Neuron (in vitro differentiated cells): ENCODE measurements at regions not wholly inside any gene's neighbourhood (a gene's known extent, or its start where the extent isn't known, plus 50 kb on each side); places are given as distances from the start of the nearest gene placed in this dataset.

Experiments
- H2AFZ ChIP-seq: one replicate; pipeline ENCODE4 v1.6.1; 2013; ENCODE audit warnings: low read depth, mild to moderate bottlenecking, inconsistent platforms, low read length, moderate library complexity
- H3K27me3 ChIP-seq: one replicate; pipeline ENCODE4 v1.6.1; 2013; ENCODE audit warnings: low read length; ENCODE audit not compliant: insufficient read depth
- H3K36me3 ChIP-seq: one replicate; pipeline ENCODE4 v1.6.1; 2013; ENCODE audit warnings: low read length; ENCODE audit not compliant: insufficient read depth
- H3K4me1 ChIP-seq: one replicate; pipeline ENCODE4 v1.6.1; 2013; ENCODE audit warnings: low read length; ENCODE audit not compliant: insufficient read depth
- H3K4me3 ChIP-seq: 2 replicates; pipeline ENCODE4 v1.5.1; 2013; ENCODE audit warnings: mild to moderate bottlenecking, low read length, moderate library complexity
- H3K9me3 ChIP-seq: one replicate; pipeline ENCODE4 v1.6.1; 2013; ENCODE audit warnings: low read length

DNA sequence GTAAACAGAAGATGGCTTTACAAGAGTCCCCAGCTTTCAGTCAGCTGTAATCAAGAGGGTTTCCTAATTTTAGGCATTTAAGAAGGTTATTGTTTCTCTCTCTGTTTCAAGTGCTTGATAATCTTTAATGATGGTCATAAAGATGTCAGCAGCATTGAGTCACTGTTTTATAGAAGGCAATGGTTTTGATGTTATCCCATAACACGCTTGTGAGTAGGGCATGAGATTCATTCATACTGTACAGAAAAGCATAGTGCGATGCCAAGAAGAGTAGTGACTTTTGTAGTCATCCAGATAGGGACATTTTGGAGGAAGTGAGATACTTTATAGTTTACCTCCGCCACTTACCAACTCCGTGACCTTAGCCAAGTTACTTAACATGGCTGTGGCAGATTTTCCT, 364.2 kb upstream of the SLC10A2 start:
- peaks cover 2% of the 10 kb centered on the region for H3K9me3 ChIP-seq
- H3K4me3 ChIP-seq, result no peak overlapping the region
- no peaks in the 10 kb centered on the region for H3K27me3 ChIP-seq
- H3K36me3 ChIP-seq, result no peaks in the 10 kb centered on the region
- H2AFZ ChIP-seq, result no peak overlapping the region
- H3K4me1 ChIP-seq, result peaks cover 23% of the 10 kb centered on the region

DNA sequence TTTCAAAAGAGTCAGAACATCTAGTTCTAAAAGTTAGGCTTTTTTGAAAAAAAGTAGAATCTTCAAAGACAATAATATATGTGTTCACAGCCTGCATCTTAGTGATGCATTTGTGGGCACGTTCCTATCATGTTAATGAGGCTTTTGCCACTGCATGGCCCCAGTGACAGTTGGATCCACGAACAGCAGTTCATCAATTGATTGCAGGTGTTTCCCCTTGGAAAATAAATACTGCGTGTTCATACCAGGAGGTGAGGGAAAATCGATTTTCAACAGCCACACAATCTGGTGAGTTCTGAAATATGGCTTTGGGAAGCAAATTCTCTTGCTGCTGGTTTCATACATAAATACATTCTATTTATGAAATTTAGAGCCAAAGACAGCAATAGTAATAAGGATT, 343.8 kb upstream of the SLC10A2 start:
- H3K9me3 ChIP-seq, result no peaks in the 10 kb centered on the region
- H2AFZ ChIP-seq, result no peak overlapping the region
- no peaks in the 10 kb centered on the region for H3K27me3 ChIP-seq
- H3K4me3 ChIP-seq, result no peak overlapping the region
- no peaks in the 10 kb centered on the region for H3K36me3 ChIP-seq
- H3K4me1 ChIP-seq, result no peaks in the 10 kb centered on the region

DNA sequence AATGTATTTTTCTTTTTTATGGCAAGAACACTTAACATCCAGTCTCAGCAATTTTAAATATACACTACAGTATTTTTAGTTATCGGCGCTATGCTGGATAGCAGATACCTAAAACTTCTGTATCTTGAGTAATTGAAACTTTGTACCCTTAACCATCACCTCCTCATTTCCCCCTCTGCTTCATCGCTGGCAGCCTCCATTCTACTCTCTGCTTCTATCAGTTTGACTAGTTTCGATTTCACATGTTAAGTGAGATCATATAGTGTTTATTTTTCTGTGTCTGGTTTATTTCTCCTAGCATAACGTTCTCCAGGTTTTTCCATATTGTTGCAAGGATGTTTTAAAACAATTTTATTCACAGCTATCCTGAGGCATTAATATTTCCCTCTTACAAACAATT, 340.8 kb upstream of the SLC10A2 start:
- no peaks in the 10 kb centered on the region for H3K9me3 ChIP-seq
- no peaks in the 10 kb centered on the region for H3K36me3 ChIP-seq
- H3K4me1 ChIP-seq, result peaks cover 3% of the 10 kb centered on the region
- no peaks in the 10 kb centered on the region for H3K27me3 ChIP-seq
- no peak overlapping the region for H3K4me3 ChIP-seq
- no peak overlapping the region for H2AFZ ChIP-seq

DNA sequence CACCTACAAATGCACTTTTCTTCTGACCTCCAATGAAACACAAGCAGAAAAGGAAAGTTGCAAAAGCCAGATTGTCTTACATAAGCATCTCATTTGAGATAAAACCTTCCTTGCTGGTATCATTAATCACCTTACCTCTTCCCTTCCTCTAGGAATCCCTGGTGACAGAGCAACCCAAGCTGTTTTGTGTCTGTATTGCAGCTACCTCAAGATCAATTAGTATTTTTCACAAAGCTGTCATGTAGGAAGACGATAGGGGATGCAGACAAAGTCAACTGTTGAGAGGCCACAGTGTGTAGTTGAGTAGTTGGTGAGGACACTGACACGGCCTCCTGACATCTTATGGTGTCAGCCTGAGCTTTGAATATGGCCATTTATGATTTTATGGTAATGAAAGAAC, 339.1 kb upstream of the SLC10A2 start:
- no peak overlapping the region for H3K4me3 ChIP-seq
- no peaks in the 10 kb centered on the region for H3K36me3 ChIP-seq
- peaks cover 4% of the 10 kb centered on the region for H3K4me1 ChIP-seq
- H3K9me3 ChIP-seq, result no peaks in the 10 kb centered on the region
- H2AFZ ChIP-seq, result no peak overlapping the region
- H3K27me3 ChIP-seq, result no peaks in the 10 kb centered on the region

DNA sequence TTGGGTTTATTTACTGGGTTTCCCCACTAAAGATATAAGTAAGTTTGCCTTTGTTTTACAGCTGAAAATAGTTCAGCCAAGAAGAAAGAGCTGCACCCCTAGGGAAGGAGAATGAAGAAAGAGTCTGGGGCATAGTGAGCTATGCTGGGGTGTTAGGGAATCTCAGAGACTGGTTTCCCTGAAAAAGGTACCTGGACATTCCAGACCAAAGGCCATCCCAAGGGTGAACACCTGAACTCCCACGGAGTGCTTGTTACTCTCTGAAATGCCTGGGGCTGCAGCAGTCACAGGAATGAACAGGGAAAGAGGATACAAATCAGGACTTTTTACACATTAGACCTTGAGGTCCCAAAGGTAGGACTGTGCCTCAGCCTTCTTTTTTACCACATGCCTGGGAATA, 337.6 kb upstream of the SLC10A2 start:
- Histone ChIP-seq H3K27me3 (no peaks in the 10 kb centered on the region), H3K4me3 (no peak overlapping the region), H3K9me3 (no peaks in the 10 kb centered on the region), H3K4me1 (peaks cover 4% of the 10 kb centered on the region), H2AFZ (no peak overlapping the region), H3K36me3 (no peaks in the 10 kb centered on the region)

DNA sequence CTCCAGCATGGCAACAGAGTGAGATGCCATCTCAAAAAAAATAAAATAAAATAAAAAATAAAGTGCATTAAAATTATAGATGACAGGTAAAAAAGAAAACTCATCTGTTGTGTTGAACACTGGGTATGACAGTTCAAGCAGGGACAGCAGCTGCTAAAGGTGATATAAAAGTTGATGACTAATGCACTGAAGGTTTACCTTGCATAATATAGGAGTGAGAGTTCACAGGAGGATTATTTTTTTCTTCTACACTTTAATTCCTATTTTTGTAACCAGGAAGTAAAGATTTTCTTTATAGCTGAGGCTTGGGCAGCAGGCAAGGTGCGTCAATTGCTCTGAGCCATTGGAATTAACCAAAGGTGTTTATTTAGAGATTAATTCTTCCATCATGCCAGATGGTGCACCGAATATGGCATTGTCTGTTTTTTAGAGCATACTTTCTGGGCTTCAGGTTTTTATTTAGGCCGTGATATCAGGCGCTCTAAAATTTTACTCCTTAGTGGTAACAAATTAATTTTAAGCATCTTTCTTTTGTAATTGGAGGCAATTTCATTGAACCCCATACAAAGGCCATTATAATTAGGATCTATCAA, 337.0 kb upstream of the SLC10A2 start:
- no peaks in the 10 kb centered on the region for H3K27me3 ChIP-seq
- no peak overlapping the region for H2AFZ ChIP-seq

DNA sequence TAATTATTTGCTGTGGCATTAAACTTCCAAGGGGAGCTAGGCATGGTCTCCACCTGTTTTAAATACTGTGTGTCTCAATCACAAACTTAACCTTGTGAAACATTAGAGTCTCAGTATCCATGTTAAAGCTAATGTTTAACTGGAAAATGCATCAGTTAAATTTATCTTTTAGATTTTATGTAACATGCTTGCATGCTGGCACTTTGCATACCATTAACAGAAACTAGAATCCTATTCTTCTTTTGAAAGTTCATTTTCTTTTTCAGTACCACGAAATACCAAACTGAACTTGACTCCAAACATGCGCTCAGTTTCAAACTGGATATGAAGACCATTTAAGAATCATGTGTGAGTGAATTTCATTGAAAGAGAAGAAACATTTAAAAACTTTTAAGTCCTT, 328.9 kb upstream of the SLC10A2 start:
- no peak overlapping the region for H2AFZ ChIP-seq
- H3K4me1 ChIP-seq, result peaks cover 2% of the 10 kb centered on the region
- no peak overlapping the region for H3K4me3 ChIP-seq
- H3K36me3 ChIP-seq, result no peaks in the 10 kb centered on the region
- H3K9me3 ChIP-seq, result peaks cover 1% of the 10 kb centered on the region
- H3K27me3 ChIP-seq, result no peaks in the 10 kb centered on the region

More for the DNA sequence above, 337.0 kb upstream of the SLC10A2 start:
- H3K9me3 ChIP-seq, result peaks cover 1% of the 10 kb centered on the region
- H3K36me3 ChIP-seq, result no peaks in the 10 kb centered on the region
- H3K4me3 ChIP-seq, result no peak overlapping the region
- H3K4me1 ChIP-seq, result peaks cover 4% of the 10 kb centered on the region

DNA sequence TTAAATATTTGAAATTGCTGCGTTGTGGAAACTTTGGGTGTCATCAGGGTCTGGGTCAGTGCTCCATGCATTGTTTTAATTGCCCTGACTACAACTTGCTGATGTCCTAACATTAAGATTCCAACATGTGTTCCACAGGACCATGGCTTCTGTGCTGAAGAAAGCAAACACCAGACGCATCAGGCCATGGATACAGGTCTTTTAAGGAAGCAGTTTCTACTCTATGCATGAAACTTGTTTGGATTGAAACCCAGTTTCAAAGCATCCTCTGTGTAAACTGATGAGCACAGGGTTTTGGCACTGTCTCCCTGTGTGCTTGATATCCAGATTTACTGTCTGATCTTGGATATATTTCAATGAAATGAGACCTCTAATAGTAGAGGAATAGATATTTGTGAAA, 328.4 kb upstream of the SLC10A2 start:
- Histone ChIP-seq H3K36me3 (no peaks in the 10 kb centered on the region), H3K4me3 (no peak overlapping the region), H2AFZ (no peak overlapping the region), H3K9me3 (peaks cover 1% of the 10 kb centered on the region), H3K27me3 (no peaks in the 10 kb centered on the region), H3K4me1 (peaks cover 2% of the 10 kb centered on the region)

DNA sequence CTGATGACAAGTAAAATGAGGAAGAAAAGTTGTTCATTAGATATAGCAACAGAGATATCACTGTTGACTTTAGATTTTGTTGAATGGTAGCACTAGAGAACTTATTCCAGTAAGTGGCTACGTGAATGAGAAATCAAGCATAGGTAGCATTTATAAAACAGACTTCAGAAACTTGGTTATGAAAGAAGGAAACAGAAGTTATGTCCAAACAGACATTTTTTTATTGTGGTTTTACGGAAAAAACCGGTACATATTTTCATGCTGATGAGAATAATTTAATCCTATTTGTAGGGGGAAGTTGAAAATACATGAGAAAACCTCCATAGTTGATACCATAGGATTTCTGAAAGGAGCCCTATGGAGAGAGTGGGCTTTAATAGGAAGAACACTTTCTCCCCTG, 325.7 kb upstream of the SLC10A2 start:
- Histone ChIP-seq H3K9me3 (no peaks in the 10 kb centered on the region), H3K36me3 (no peaks in the 10 kb centered on the region), H3K4me3 (no peak overlapping the region), H3K4me1 (no peaks in the 10 kb centered on the region), H3K27me3 (no peaks in the 10 kb centered on the region), H2AFZ (no peak overlapping the region)

DNA sequence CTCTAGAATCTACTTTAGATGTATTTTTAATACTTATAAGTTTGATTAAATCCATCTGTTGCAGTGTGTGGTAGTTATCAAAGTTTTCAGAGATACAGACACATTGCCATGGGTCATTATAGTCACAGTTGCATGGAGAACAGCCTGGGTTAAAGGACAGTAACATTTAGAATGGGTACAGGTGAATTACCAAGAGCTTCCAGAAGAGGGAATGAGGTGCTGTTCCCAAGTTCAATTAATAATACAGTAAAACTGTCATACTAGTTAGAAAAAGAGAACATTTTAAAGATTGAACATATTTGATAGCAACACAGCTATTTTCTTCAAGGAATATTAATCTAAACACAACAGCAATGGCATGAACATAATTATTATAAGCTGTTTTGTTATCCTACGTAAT, 322.6 kb upstream of the SLC10A2 start:
- H3K36me3 ChIP-seq, result no peaks in the 10 kb centered on the region
- no peaks in the 10 kb centered on the region for H3K4me1 ChIP-seq
- no peaks in the 10 kb centered on the region for H3K27me3 ChIP-seq
- H2AFZ ChIP-seq, result no peak overlapping the region
- H3K4me3 ChIP-seq, result no peak overlapping the region
- no peaks in the 10 kb centered on the region for H3K9me3 ChIP-seq

DNA sequence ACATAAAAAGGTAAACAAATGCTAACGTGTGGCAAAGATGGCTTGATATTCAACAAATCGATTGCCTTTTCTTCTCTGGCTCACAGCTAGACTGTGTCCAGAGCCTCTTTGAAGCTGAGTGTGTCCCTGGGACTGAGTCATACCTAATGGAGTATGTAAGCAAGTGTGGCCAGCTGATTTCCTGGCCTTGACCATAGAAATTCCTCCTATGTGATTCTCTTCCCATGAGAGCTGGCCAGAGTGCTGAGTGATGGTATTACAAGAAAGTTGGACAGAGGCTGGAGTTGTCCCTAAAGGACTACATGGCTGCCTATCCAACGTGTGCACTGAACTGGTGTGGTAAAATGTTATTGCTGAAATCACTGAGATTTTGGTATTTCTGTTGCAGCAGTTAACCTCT, 320.1 kb upstream of the SLC10A2 start:
- Histone ChIP-seq H3K27me3 (no peaks in the 10 kb centered on the region), H3K36me3 (no peaks in the 10 kb centered on the region), H3K4me3 (no peak overlapping the region), H2AFZ (no peak overlapping the region), H3K4me1 (no peaks in the 10 kb centered on the region), H3K9me3 (peaks cover 6% of the 10 kb centered on the region)

DNA sequence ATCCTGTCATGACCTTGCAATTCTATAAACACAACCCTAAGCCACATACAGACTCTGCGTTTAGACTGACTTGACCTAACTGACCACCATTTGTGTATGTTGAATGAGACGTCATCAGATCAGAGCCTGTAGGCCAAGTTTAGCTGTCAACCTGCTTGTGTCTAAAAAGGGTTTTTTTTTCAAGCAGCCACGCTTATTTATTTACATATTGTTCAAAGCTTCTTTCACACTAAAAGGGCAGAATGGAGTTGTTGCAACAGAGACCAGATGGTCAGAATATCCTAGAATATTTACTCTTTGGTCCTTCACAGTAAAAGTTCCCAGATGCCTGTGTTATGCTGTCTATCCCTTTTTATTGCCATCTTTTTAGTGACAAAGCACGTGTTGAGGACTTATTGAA, 307.7 kb upstream of the SLC10A2 start:
- H3K9me3 ChIP-seq, result no peaks in the 10 kb centered on the region
- H2AFZ ChIP-seq, result no peak overlapping the region
- no peaks in the 10 kb centered on the region for H3K27me3 ChIP-seq
- no peaks in the 10 kb centered on the region for H3K36me3 ChIP-seq
- H3K4me1 ChIP-seq, result peaks cover 6% of the 10 kb centered on the region
- H3K4me3 ChIP-seq, result no peak overlapping the region

DNA sequence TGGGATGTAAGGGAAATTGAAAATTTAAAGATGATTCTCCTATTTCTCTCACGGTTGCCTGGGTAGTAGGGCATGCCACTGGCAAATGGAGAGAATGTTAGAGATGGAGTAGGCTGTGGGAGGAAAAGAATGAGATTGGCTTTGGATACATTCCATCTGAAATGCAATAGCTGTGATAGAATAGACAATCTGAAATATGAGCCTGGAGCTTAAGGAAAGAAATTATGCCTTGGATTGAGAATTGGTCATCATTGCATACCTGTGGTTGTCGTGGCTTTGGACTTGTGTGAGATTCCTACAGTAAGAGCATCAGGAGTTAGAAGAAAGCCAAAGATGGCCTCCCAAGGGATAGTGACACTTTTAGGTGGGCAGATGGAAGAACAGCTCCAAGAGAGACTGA, 305.1 kb upstream of the SLC10A2 start:
- peaks cover 6% of the 10 kb centered on the region for H3K4me1 ChIP-seq
- no peaks in the 10 kb centered on the region for H3K27me3 ChIP-seq
- no peak overlapping the region for H2AFZ ChIP-seq
- no peaks in the 10 kb centered on the region for H3K9me3 ChIP-seq
- no peaks in the 10 kb centered on the region for H3K36me3 ChIP-seq
- no peak overlapping the region for H3K4me3 ChIP-seq

DNA sequence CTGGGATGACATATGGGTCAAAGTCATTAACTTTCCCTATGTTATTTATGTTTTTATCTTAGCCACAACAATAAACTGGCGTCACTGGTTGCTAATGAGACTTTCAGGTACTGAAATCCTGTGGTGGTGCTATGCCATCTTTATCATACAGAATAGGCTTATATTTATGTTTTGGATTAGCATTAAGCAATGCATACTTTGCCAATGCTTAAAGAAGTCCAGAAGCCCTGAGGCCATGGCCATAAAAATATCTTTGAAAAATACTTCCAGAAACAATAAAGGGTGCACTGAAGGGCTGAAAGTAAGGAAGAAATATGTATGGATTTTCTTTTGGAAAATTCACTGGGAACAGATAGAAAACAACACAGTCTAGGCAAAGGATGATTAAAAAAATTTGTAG, 304.6 kb upstream of the SLC10A2 start:
- Histone ChIP-seq H3K4me1 (peaks cover 6% of the 10 kb centered on the region), H3K36me3 (no peaks in the 10 kb centered on the region), H3K4me3 (no peak overlapping the region), H3K27me3 (no peaks in the 10 kb centered on the region), H2AFZ (no peak overlapping the region), H3K9me3 (no peaks in the 10 kb centered on the region)
